ENCODE measurements at regions not wholly inside any gene's neighbourhood (a gene's known extent, or its start where the extent isn't known, plus 50 kb on each side); places are given as distances from the start of the nearest gene placed in this dataset.
"Not testable (repeated sequence)": the region's sequence is repeated elsewhere in the genome, so short reads cannot be mapped to it uniquely, and the experiment has no call there.

GRCh38 chr7:54153462-54153861, 388.7 kb upstream of the VSTM2A start:
- no peak for DNase-seq

DNA sequence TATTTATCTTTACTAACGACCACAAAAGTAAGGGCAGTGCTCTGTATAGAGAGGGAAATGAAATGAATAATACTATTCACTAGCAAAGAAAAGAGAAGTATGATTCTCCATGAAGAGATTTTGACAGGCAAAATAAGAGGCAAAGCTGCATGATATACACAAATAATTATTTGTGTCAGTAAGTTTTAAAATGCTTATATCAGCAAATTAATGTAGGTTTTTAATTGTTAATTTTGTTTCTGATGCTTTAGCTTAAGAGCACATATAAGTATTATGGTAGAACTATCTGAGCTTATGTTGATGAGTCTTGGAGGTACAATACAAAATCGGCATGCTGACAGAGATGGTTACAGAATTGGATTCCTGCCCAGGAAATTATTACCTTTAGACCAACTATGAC, 383.1 kb upstream of the VSTM2A start:
- DNase-seq = no peak

GRCh38 chr7:54161621-54162020, 380.6 kb upstream of the VSTM2A start:
- no peak for DNase-seq

- DNase-seq = no peak
Observed at GRCh38 chr7:54166419-54166818, 375.8 kb upstream of the VSTM2A start.

DNA sequence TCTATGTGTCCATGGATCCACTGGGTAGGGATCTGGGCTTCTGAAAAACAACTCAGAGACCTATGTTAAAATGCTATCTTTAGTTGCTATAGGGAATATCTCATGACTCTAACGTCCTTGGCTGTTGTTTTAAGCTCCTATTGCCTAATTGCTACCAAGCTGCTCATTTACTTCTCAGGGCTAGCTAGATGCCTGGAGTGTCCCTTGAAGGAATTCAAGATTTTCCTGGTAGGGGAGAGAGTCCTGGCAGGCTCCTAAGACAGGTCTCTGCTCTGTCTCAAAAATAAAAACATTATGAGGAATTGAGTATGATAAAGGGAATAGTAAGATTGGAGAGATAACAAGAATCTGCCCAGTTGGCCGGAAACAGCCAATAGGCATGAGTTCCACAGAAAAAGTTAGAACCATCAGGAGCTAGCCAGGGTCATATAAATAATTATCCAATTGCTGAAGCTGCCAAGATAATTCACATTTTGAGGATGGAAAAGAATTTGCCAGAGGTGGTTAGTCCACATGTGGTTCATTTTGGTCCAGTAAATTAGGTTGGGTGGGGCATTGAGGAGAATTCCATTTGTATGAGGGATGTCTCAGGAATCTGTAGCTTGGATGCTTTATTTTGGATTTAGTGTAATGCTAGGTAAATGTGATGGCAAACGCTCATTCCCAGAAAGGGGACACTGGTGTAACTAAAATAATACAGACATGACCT, 362.7 kb upstream of the VSTM2A start:
- DNase-seq = no peak

GRCh38 chr7:54180796-54181195, 361.4 kb upstream of the VSTM2A start:
- DNase-seq = no peak

DNA sequence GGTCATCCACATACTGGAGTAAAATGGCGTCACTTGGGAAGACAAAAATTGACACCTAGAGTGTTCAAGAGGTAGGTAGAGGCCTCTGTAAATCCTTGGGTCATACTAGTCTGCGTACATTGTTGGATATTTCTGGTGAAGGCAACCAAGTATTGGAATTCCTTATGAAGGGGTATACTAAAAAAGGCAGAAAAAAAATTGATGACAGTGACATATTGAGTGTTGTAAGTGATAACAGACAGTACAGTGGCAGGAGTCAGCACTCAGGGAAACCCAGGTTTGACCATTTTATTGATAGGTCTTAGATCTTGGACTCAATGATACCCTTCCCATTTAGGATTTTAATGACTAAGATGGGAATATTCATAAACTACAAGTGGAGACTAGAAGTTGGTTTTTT, 359.1 kb upstream of the VSTM2A start:
- no peak for DNase-seq

DNA sequence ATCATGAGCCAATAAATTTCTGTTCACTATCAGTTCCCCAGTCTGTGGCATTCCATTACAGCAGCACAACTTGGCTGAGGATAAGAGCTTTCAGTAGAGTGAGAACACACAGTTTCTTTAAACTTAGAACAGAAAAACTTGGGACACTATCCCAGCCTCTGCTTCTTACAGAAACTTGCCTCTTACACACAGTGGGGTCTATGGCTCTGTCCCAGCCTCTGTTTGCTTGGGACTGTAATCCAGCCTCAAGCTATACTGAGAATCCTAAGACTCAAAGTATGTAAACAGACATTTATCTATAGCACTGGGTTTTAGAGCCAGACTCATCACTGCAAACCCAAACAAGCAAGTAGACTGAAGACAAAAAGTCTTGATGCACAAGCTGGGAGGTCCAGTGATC, 355.8 kb upstream of the VSTM2A start:
- DNase-seq = no peak

DNA sequence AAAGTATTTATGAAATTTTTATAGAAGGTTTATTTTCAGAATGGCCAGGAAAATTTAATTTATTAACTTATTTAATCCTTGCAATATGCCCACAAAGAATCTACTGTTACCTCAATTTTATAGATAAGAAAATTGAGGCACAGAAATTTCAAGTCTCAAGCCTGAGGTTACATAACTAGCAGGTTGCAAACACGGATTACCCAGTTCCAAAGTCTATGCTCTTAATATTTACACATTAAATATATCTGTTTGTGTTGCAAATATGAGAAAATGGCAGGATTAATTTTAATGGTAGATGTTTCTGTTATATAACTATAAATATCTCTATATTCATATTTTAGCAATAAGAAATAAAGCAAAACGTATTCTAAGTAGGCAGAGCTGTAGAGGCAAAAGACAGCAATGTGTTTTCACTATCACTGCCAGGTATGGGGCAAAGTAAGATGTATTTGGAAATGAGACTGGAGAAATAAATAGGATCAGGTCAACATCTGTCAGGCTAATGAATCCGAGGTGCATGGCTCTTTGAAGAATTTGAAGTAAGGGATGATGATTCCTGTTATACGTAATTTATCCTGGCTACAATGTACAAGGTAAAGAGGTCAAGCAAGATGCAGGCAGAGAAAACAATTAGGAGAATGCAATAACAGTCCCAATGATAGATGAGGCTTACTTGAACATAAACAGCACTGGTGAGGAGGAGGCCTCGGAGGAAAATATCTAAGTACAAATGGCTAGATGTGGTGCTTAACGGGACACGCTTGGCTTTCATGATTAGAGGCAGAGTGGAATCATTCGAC, 354.1 kb upstream of the VSTM2A start:
- DNase-seq = no peak

DNA sequence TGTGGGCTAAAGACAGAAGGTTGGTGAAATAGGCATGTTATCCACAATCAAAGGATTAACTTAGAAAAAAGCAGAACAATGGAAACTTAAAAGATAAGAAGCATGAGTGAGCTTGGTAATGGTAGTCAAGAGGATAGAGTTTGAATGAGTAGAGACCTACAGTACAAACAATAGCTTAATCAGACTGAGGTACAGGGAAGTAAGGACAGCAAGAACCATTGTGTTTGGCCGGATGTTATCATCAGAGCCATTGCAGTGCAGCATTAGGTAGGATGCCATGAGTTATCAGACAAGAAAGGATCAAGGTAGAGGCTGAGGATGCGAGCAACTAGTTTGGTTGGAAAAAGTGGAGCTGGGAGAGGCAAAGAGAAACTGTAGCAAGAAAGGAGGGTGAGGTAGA, 353.3 kb upstream of the VSTM2A start:
- DNase-seq = no peak

DNA sequence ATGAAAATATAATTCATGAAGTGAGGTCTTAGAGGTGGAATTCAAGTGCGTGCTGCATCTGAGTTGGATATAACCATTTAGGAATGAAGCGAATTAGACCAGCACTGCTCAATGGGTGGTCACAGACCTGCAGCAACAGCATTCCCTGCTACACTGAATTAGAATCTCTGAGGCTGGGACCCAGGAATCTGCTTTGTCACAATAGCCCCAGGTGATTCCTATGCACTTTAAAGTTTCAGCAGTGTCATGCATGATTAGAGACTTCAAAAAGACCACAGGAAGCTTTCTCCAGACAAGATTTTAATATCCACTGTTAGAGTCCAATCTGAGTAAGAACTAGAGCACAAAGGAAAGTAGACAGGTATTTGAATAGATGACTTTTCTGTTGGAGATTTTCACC, 352.8 kb upstream of the VSTM2A start:
- DNase-seq = no peak

GRCh38 chr7:54201501-54201900, 340.7 kb upstream of the VSTM2A start:
- no peak for DNase-seq

DNA sequence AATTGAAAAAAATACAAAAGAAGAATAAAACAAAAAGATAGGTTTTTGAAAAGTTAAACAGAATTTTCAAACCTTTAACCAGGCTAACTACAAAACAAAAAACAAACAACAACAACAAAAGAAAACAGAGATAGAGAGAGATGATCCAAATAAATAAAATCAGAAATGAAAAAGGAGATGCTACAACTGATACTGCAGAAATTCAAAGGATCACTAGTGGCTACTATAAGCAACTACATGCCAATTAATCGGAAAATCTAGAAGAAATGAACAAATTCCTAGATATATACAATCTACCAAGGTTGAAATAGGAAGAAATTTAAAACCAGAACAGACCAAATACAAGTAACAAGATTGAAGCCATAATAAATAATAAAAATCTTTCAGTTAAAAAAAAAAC, 326.8 kb upstream of the VSTM2A start:
- no peak for DNase-seq

- not testable (repeated sequence) for DNase-seq
Observed at GRCh38 chr7:54226030-54226429, 316.1 kb upstream of the VSTM2A start.

DNA sequence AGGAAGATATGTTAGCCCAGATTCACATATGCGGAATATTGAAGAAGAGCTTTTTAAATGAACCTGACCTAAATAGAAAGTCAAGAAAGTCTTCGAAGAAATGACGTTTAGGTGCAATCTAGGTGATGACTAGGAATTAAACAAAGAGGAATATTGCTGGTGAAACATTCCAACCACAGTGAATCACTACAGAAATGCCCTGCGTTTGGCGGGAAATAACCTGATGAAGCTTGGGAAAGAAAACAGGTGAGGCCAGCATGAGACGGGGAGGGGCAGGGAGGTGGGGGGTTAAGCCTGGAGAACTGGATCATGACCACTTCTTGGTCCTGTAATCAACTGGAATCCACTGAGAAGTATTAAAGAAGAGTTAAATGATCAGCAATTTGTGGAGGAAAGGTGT, 299.4 kb upstream of the VSTM2A start:
- no peak for DNase-seq

GRCh38 chr7:54245020-54245419, 297.2 kb upstream of the VSTM2A start:
- DNase-seq = no peak

DNA sequence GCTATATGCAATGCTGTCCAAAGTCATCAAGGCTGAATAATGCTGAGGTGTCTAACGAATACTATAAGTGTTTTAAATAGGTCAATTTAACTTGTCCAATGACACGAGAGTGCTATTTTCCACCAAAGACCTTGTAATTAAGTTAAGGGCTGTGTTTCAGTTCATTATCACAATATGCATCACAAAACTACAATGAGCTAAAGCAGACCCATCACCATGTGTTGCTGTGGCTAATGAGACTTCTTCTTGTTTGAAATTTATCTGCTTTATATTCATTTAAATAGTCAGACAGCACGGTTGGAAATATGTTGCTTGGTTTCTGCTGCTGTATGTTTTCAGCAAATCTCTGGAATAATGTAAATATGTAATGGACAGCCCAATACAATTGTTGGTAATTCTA, 292.5 kb upstream of the VSTM2A start:
- no peak for DNase-seq

DNA sequence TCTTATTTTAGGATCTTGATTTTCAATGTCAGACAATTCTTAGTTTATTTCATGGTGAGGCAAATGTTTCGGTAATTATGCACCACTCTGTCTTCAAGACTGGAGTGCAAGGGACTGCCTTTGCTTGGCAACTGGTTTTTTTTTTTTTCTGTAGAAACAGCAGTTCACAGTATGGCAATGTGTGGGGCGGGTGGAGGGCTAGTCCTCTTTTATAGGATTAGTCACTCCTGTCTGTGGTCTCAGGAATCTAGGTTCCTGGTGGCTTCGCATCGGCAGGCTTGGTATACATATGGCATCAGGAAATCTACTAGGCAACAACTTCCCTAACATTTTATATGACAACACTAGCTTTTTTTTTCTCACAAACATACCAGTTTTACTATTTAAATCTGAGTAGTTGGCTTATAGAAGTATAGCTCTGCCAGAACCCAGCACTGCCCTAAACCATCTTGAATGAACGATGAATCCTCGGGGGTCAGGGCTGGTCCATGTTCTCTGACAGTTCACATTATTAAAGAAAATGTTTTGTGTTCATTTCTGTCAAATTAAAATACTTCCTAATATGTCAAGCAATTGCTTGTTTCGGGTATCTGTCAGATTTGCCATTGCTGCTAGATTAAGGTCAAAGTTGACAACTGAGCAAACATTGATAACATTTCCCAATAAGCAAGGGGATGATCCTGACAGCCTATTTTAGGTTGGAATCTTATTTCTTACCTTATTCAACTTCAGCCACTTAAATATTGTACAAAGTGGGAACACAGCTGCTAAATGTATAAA, 289.7 kb upstream of the VSTM2A start:
- no peak for DNase-seq

DNA sequence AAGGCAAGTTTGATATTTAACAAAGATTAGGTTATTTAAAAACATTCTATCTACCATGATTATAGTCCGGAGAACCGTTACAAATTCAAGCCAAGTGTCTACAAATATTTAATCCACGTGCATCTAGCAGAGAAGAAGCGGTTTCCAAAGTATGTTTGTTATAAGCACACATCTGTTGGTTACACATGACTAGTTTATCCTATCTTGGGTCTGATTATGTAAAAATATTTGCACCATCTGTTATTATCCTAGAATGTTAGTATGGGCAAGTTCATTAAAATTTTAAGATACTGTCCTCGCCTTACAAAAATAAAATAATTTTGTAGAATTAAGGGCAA, 289.2 kb upstream of the VSTM2A start:
- DNase-seq = no peak

- no peak for DNase-seq
Observed at GRCh38 chr7:54255242-54255641, 286.9 kb upstream of the VSTM2A start.

GRCh38 chr7:54259185-54259584, 283.0 kb upstream of the VSTM2A start:
- no peak for DNase-seq

GRCh38 chr7:54260941-54261371, 281.2 kb upstream of the VSTM2A start:
- DNase-seq = no peak

DNA sequence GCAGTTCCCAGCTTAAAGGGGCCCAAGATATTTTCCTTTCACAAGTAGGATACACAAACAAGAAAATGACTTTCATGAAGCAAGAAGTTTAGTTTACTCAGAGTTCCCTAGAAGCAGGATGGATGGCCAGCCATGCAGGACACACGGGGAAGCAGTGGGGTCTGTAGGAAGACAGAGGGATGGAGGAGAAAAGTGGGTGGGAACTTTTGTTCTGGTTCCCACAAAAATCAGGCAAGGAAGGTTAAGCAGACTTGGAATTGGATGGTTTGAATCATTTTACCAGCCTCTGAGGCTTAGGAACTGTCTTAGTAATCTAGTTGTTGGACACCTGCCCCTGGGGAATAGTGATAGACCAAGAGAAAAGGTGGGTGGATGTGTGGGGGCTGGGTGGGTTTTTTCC, 263.3 kb upstream of the VSTM2A start:
- no peak for DNase-seq
